GM12878 (cell line): ENCODE measurements at regions not wholly inside any gene's neighbourhood (a gene's known extent, or its start where the extent isn't known, plus 50 kb on each side); places are given as distances from the start of the nearest gene placed in this dataset.
A peak's percentile ranks its signal among the peaks of the same experiment; 100 is the strongest.

Experiments
- ATF7 ChIP-seq: fragments of 450-650 bp; IDR thresholded peaks from 2 replicates; pipeline ENCODE4 v1.6.1; 2016; ENCODE audit warnings: low read depth, mild to moderate bottlenecking
- EED ChIP-seq: sonication (generic); IDR thresholded peaks from 2 replicates; pipeline ENCODE4 v1.6.1; 2016; ENCODE audit warnings: antibody characterized with exemption, low read depth
- FOXK2 ChIP-seq: fragments of 450-650 bp; IDR thresholded peaks from 2 replicates; pipeline ENCODE4 v1.6.1; 2017; ENCODE audit warnings: mild to moderate bottlenecking, moderate library complexity
- GATAD2B ChIP-seq: fragments of 450-650 bp; conservative IDR thresholded peaks from 2 replicates; pipeline ENCODE4 v1.6.1; 2017; ENCODE audit warnings: low read depth, mild to moderate bottlenecking, moderate library complexity
- HDAC2 ChIP-seq: fragments of 200-600 bp; sonication (generic); IDR thresholded peaks from 2 replicates; pipeline ENCODE4 v1.6.1; 2017
- HDAC6 ChIP-seq: fragments of 200-600 bp; sonication (generic); IDR thresholded peaks from one replicate; pipeline ENCODE4 v1.8.0; 2017; ENCODE audit warnings: antibody characterized with exemption; ENCODE audit not compliant: unreplicated experiment
- HDGF ChIP-seq: fragments of 450-650 bp; IDR thresholded peaks from 2 replicates; pipeline ENCODE4 v1.6.1; 2016; ENCODE audit warnings: antibody characterized with exemption
- KAT2A ChIP-seq: conservative IDR thresholded peaks from 2 replicates; pipeline ENCODE4 v1.6.1; 2011; ENCODE audit warnings: low read depth, low read length; ENCODE audit not compliant: control insufficient read depth
- MEF2A ChIP-seq: IDR thresholded peaks from 2 replicates; pipeline ENCODE4 v1.6.1; 2011; ENCODE audit warnings: low read depth, mild to moderate bottlenecking, low read length, moderate library complexity; ENCODE audit not compliant: insufficient read depth
- PML ChIP-seq: IDR thresholded peaks from 2 replicates; pipeline ENCODE4 v1.6.1; 2012; ENCODE audit warnings: low read length, inconsistent platforms
- POU2F2 ChIP-seq: IDR thresholded peaks from 3 replicates; pipeline ENCODE4 v1.6.1; 2011; ENCODE audit warnings: low read depth, mild to moderate bottlenecking, low read length, borderline replicate concordance
- RUNX3 ChIP-seq: IDR thresholded peaks from 2 replicates; pipeline ENCODE4 v1.6.1; 2012; ENCODE audit warnings: low read length, inconsistent platforms
- SREBF1 ChIP-seq: IDR thresholded peaks from 2 replicates; pipeline ENCODE4 v1.6.1; 2012; ENCODE audit warnings: mild to moderate bottlenecking, low read length
- SREBF2 ChIP-seq: IDR thresholded peaks from 2 replicates; pipeline ENCODE4 v1.6.1; 2012; ENCODE audit warnings: mild to moderate bottlenecking, low read length
- STAT3 ChIP-seq: IDR thresholded peaks from 2 replicates; pipeline ENCODE4 v1.6.1; 2011; ENCODE audit warnings: low read depth, low read length, improper control_type of control experiment
- SUPT20H ChIP-seq: IDR thresholded peaks from 2 replicates; pipeline ENCODE4 v1.6.1; 2011; ENCODE audit warnings: low read depth, mild to moderate bottlenecking, low read length, moderate library complexity, borderline replicate concordance; ENCODE audit not compliant: control insufficient read depth
- YBX1 ChIP-seq: fragments of 450-650 bp; IDR thresholded peaks from 2 replicates; pipeline ENCODE4 v1.6.1; 2016; ENCODE audit warnings: antibody characterized with exemption
- ZBTB4 ChIP-seq: fragments of 450-650 bp; formaldehyde crosslinking; IDR thresholded peaks from 2 replicates; pipeline ENCODE4 v1.4.0; 2022; ENCODE audit warnings: mild to moderate bottlenecking, moderate library complexity
- ZNF207 ChIP-seq: fragments of 450-650 bp; IDR thresholded peaks from 2 replicates; pipeline ENCODE4 v1.6.1; 2014; ENCODE audit warnings: antibody characterized with exemption, mild to moderate bottlenecking, borderline replicate concordance
- ZNF217 ChIP-seq: fragments of 450-650 bp; IDR thresholded peaks from 2 replicates; pipeline ENCODE4 v1.6.1; 2017; ENCODE audit warnings: antibody characterized with exemption, mild to moderate bottlenecking
- ZNF622 ChIP-seq: fragments of 450-650 bp; IDR thresholded peaks from 2 replicates; pipeline ENCODE4 v1.6.1; 2017; ENCODE audit warnings: mild to moderate bottlenecking, inconsistent platforms
- TF ChIP-seq, protein P1 (sequence below): fragments of 450-650 bp; formaldehyde crosslinking; IDR thresholded peaks from 2 replicates; pipeline ENCODE4 v1.5.0; 2022; ENCODE audit warnings: mild to moderate bottlenecking, missing genetic modification characterization
- TF ChIP-seq, protein P2 (sequence below): IDR thresholded peaks from 2 replicates; pipeline ENCODE4 v1.6.1; 2012; ENCODE audit warnings: low read depth, low read length, improper control_type of control experiment

GRCh38 chr16:10242916-10243315 is 60.7 kb upstream of the GRIN2A start (continued):
- no peak for TF ChIP-seq PML
- TF ChIP-seq SREBF2 = no peak
- TF ChIP-seq ZNF217 = peak; percentile 86
- TF ChIP-seq FOXK2 = no peak
- TF ChIP-seq, protein P1, sequence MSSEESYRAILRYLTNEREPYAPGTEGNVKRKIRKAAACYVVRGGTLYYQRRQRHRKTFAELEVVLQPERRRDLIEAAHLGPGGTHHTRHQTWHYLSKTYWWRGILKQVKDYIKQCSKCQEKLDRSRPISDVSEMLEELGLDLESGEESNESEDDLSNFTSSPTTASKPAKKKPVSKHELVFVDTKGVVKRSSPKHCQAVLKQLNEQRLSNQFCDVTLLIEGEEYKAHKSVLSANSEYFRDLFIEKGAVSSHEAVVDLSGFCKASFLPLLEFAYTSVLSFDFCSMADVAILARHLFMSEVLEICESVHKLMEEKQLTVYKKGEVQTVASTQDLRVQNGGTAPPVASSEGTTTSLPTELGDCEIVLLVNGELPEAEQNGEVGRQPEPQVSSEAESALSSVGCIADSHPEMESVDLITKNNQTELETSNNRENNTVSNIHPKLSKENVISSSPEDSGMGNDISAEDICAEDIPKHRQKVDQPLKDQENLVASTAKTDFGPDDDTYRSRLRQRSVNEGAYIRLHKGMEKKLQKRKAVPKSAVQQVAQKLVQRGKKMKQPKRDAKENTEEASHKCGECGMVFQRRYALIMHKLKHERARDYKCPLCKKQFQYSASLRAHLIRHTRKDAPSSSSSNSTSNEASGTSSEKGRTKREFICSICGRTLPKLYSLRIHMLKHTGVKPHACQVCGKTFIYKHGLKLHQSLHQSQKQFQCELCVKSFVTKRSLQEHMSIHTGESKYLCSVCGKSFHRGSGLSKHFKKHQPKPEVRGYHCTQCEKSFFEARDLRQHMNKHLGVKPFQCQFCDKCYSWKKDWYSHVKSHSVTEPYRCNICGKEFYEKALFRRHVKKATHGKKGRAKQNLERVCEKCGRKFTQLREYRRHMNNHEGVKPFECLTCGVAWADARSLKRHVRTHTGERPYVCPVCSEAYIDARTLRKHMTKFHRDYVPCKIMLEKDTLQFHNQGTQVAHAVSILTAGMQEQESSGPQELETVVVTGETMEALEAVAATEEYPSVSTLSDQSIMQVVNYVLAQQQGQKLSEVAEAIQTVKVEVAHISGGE = no peak
- TF ChIP-seq HDAC2 = no peak
- TF ChIP-seq ZNF622 = no peak
- no peak for TF ChIP-seq MEF2A
- TF ChIP-seq EED = peak; percentile 99
- no peak for TF ChIP-seq ZNF207
- TF ChIP-seq RUNX3 = peak; percentile 91
- no peak for TF ChIP-seq SREBF1
- peak; percentile 63; the same call in 1 of the 2 replicates for TF ChIP-seq GATAD2B
- TF ChIP-seq SUPT20H = no peak
- TF ChIP-seq POU2F2 = no peak; the same call in 2 of the 3 replicates
- TF ChIP-seq YBX1 = no peak
- TF ChIP-seq ZBTB4 (CRISPR knock-in tag) = no peak
- TF ChIP-seq KAT2A = no peak
- TF ChIP-seq, protein P2, sequence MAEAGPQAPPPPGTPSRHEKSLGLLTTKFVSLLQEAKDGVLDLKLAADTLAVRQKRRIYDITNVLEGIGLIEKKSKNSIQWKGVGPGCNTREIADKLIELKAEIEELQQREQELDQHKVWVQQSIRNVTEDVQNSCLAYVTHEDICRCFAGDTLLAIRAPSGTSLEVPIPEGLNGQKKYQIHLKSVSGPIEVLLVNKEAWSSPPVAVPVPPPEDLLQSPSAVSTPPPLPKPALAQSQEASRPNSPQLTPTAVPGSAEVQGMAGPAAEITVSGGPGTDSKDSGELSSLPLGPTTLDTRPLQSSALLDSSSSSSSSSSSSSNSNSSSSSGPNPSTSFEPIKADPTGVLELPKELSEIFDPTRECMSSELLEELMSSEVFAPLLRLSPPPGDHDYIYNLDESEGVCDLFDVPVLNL = no peak
- TF ChIP-seq HDGF = no peak
- no peak for TF ChIP-seq HDAC6
- no peak for TF ChIP-seq STAT3
- peak; percentile 45 for TF ChIP-seq ATF7
